ENCODE measurements at regions not wholly inside any gene's neighbourhood (a gene's known extent, or its start where the extent isn't known, plus 50 kb on each side); places are given as distances from the start of the nearest gene placed in this dataset.

GRCh38 chr1:234902774-234903547, 225.7 kb downstream of the TOMM20 start:
- TF ChIP-seq REST (IDR thresholded peaks at IDR 0.05; ENCODE audit: borderline replicate concordance) (no peak), SMC3 (conservative IDR thresholded peaks at IDR 0.05; ENCODE audit: poor library complexity) (no peak), POLR2AphosphoS5 (IDR thresholded peaks at IDR 0.05) (no peak), RAD21 (conservative IDR thresholded peaks at IDR 0.05) (no peak), MXI1 (conservative IDR thresholded peaks at IDR 0.05; ENCODE audit: poor library complexity, severe bottlenecking) (no peak), EP300 (conservative IDR thresholded peaks at IDR 0.05; ENCODE audit: poor library complexity, severe bottlenecking) (no peak), EZH2 (IDR thresholded peaks at IDR 0.05; ENCODE audit: borderline replicate concordance, insufficient read depth, low read length, poor library complexity, severe bottlenecking) (no peak)
- Histone ChIP-seq H3K36me3 (ENCODE audit: insufficient read depth, low read length) (no peaks in the 10 kb centered on the region), H3K9ac (ENCODE audit: low read length) (no peak overlapping the region)

GRCh38 chr1:234901491-234902049, 227.1 kb downstream of the TOMM20 start:
- no peak overlapping the region for H2AFZ ChIP-seq (ENCODE audit: low read depth, low read length)
- H3K79me2 ChIP-seq (replicated peaks; ENCODE audit: insufficient read depth, low read length), result no peaks in the 10 kb centered on the region
- no peak overlapping the region for H3K4me3 ChIP-seq (ENCODE audit: low read length)
- H3K4me2 ChIP-seq (ENCODE audit: low read length), result no peak overlapping the region
- H3K36me3 ChIP-seq (ENCODE audit: insufficient read depth, low read length), result no peaks in the 10 kb centered on the region
- H3K9me2 ChIP-seq (ENCODE audit: insufficient read depth, low read length), result no peaks in the 10 kb centered on the region
- no peaks in the 10 kb centered on the region for H4K20me1 ChIP-seq (ENCODE audit: insufficient read depth)
- no peak overlapping the region for H3K27ac ChIP-seq (ENCODE audit: low read length)
- TF ChIP-seq REST (IDR thresholded peaks at IDR 0.05; ENCODE audit: borderline replicate concordance), result no peak
- no peaks in the 10 kb centered on the region for H3F3A ChIP-seq (ENCODE audit: insufficient read depth, low read length, poor library complexity, severe bottlenecking)
- H3K9me3 ChIP-seq (ENCODE audit: low read length), result no peaks in the 10 kb centered on the region
- no peaks in the 10 kb centered on the region for H3K27me3 ChIP-seq (ENCODE audit: insufficient read depth, low read depth, low read length)
- no peak overlapping the region for H3K9ac ChIP-seq (ENCODE audit: low read length)

More at GRCh38 chr1:234902774-234903547, 225.7 kb downstream of the TOMM20 start:
- H3K79me2 ChIP-seq (replicated peaks; ENCODE audit: insufficient read depth, low read length), result no peaks in the 10 kb centered on the region
- no peaks in the 10 kb centered on the region for H3K27me3 ChIP-seq (ENCODE audit: insufficient read depth, low read depth, low read length)
- H3K4me2 ChIP-seq (ENCODE audit: low read length), result no peak overlapping the region
- no peak overlapping the region for H3K4me3 ChIP-seq (ENCODE audit: low read length)
- no peaks in the 10 kb centered on the region for H3K9me2 ChIP-seq (ENCODE audit: insufficient read depth, low read length)
- H2AFZ ChIP-seq (ENCODE audit: low read depth, low read length), result no peak overlapping the region
- H4K20me1 ChIP-seq (ENCODE audit: insufficient read depth), result no peaks in the 10 kb centered on the region
- H3F3A ChIP-seq (ENCODE audit: insufficient read depth, low read length, poor library complexity, severe bottlenecking), result no peaks in the 10 kb centered on the region
- no peaks in the 10 kb centered on the region for H3K9me3 ChIP-seq (ENCODE audit: low read length)
- H3K27ac ChIP-seq (ENCODE audit: low read length), result no peak overlapping the region

All from neural cell (in vitro differentiated cells).